ENCODE measurements at regions not wholly inside any gene's neighbourhood (a gene's known extent, or its start where the extent isn't known, plus 50 kb on each side); places are given as distances from the start of the nearest gene placed in this dataset.

DNA sequence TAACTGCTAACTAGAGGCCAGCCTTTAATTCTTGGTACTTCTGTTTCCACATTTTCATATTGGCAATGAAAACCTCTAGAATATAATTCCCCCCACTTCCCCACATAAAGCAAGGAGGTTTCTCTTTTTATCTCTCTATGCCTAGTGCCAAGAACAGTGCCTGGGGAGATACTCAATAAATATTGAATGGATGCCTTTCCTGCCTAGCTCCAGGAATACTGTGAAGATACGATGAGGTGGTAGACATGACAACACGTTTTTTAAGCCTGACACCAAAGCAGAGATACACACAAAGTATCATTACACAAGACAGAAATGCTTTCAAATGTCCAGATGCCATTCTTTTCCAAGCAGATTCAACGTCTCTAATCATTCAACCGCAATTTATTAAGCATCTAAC is 535.5 kb downstream of the XIRP2 start:
- no peak overlapping the region for H3K27ac ChIP-seq
- TF ChIP-seq, protein P1, sequence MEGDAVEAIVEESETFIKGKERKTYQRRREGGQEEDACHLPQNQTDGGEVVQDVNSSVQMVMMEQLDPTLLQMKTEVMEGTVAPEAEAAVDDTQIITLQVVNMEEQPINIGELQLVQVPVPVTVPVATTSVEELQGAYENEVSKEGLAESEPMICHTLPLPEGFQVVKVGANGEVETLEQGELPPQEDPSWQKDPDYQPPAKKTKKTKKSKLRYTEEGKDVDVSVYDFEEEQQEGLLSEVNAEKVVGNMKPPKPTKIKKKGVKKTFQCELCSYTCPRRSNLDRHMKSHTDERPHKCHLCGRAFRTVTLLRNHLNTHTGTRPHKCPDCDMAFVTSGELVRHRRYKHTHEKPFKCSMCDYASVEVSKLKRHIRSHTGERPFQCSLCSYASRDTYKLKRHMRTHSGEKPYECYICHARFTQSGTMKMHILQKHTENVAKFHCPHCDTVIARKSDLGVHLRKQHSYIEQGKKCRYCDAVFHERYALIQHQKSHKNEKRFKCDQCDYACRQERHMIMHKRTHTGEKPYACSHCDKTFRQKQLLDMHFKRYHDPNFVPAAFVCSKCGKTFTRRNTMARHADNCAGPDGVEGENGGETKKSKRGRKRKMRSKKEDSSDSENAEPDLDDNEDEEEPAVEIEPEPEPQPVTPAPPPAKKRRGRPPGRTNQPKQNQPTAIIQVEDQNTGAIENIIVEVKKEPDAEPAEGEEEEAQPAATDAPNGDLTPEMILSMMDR (conservative IDR thresholded peaks at IDR 0.05), result no peak

DNA sequence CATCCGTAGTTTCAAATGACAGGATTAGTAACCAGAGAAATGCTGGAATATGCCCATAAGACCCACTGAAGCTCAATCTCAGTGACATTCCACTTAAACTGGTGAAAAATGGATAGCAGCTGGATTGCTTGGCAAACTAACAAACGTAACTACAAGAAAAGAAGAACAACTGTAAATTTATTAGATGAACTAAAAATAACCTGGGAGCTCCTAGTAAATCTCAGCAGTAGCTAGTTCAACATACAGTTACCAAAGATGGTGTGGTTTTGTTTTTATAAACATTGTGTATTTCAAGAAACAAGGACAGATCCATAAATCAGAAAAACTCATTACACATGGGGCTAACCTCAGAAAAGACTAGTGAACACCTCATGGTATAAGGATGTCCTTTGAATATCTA is 531.9 kb downstream of the XIRP2 start:
- no peak overlapping the region for H3K27ac ChIP-seq
- TF ChIP-seq, protein P1 (conservative IDR thresholded peaks at IDR 0.05), result no peak

DNA sequence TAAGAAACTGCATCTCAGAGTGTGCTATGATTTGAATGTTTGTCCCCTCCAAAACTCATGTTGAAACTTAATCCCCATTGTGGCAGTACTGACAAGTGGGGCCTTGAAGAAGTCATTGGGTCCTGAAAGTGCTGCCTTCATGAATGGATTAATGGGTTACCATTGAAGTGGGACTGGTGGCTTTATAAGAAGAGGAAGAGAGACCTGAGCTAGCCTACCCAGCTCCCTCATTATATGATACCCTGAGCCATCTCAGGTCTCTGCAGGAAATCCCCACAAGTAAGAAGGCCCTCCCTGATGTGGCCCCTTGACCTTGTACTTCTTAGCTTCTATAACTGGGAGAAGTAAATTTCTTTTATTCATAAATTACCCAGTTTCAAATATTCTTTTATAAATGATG is 526.8 kb downstream of the XIRP2 start:
- H3K27ac ChIP-seq, result no peak overlapping the region
- TF ChIP-seq, protein P1 (conservative IDR thresholded peaks at IDR 0.05), result no peak

DNA sequence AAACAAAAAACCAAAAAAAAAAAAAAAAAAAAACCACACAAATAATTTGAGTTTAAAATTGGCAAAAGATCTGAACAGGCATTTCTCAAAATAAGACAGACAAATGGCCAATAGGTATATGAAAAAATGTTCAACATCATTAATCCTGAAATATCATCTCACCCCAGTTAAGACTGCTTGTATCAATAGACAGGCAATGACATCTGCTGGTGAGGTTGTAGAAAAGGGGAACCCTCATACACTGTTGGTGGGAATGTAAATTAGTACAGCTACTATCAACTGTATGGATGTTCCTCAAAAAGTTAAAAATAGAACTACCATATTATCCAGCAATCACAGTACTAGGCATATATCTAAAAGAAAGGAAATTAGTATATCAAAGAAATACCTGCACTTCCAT is 523.1 kb downstream of the XIRP2 start:
- H3K27ac ChIP-seq, result no peak overlapping the region
- TF ChIP-seq, protein P1 (conservative IDR thresholded peaks at IDR 0.05), result no peak

DNA sequence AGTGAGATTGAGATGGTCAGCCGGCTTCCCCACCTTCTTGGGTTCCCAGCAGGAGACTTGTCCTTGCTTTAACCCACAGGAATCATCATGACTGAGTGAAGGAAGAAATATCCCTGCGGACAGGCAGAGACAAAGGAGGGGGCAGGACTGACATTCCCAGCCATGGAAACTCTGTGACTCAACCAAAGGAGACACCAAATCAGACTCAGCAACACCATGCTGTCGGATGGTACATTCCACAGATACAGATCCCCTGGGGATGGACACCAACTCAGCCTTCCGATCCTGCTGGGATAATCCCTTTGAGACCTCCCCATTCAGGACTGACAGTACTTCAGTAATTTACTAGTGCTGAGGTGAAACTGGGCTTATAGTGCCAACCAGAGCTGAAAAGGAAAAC is 518.3 kb downstream of the XIRP2 start:
- no peak overlapping the region for H3K27ac ChIP-seq
- TF ChIP-seq, protein P1 (conservative IDR thresholded peaks at IDR 0.05), result no peak

DNA sequence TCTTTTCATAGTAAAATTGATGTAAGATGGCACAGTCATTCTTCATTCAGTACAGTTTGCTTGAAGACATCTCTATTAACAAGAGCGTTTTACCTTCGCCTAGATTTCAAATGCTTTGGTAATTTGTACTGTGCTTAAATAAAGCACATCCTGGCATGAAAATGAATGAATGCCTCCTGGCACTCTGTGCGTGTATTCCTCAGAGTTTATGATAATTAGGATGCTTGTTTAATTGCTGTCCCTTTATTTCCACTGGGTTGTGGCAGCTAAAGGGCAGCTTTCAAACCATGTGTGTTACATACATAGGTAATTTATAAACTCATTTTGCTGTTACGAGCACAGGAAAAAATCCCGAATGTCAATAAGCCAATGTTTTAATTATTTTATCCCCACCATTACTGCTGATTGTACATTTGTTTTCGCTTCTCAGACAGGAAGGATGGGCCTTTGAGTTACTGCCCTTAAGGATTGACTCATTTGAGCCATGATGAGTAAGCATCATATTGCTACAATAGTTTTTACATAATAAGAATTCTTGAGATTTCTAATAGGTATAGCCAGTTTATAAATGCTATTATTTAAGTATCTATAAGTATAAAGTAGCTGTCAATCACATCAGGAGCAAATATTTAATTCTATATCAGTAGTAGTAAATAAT is 516.5 kb downstream of the XIRP2 start:
- TF ChIP-seq, protein P1 (conservative IDR thresholded peaks at IDR 0.05), result no peak
- no peak overlapping the region for H3K27ac ChIP-seq

DNA sequence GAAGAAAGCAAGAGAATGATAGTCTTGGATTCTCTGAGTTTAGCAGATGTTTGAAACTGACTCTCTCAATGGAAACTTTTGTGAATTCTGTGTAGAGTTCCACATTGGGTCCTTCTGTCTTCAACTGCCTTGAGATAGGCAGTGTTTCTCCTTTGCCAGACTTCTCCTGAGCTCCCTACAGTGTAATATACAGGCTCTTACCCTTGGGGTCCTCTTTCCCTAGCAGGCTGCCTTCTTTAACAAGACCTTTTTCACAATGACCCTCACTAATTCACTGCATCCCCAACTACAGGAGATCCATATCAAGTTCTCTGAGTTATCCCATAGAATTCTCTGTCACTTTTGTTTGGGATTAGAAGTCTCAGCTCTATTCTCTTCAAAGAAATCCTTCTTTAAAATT is 513.0 kb downstream of the XIRP2 start:
- TF ChIP-seq, protein P1 (conservative IDR thresholded peaks at IDR 0.05), result no peak
- no peak overlapping the region for H3K27ac ChIP-seq

Measured in VCaP (cell line).